ENCODE measurements at regions not wholly inside any gene's neighbourhood (a gene's known extent, or its start where the extent isn't known, plus 50 kb on each side); places are given as distances from the start of the nearest gene placed in this dataset.

- TF ChIP-seq CTCF (IDR thresholded peaks at IDR 0.05; ENCODE audit: insufficient read depth, low read depth, low read length), result no peak
- TF ChIP-seq EZH2 (IDR thresholded peaks at IDR 0.05; ENCODE audit: insufficient read depth, low read length), result no peak
Observed at GRCh38 chr13:60343978-60344377, 53.0 kb upstream of the TDRD3 start.

Measured in astrocyte (in vitro differentiated cells and primary cell).